WTC11 (cell line): ENCODE measurements at regions not wholly inside any gene's neighbourhood (a gene's known extent, or its start where the extent isn't known, plus 50 kb on each side); places are given as distances from the start of the nearest gene placed in this dataset.

ENCODE experiments used
- NFYB ChIP-seq: sonication (generic); formaldehyde crosslinking; conservative IDR thresholded peaks from 2 replicates; pipeline ENCODE4 v1.8.0; 2022; ENCODE audit warnings: low read depth, missing genetic modification reagents
- SP1 ChIP-seq: sonication (generic); formaldehyde crosslinking; conservative IDR thresholded peaks from 2 replicates; pipeline ENCODE4 v1.8.1; 2022; ENCODE audit warnings: missing genetic modification reagents
- ZNF121 ChIP-seq: sonication (generic); formaldehyde crosslinking; IDR thresholded peaks from 2 replicates; pipeline ENCODE4 v1.8.0; 2023; ENCODE audit warnings: missing genetic modification reagents
- TF ChIP-seq, protein P1 (sequence below): fragments of 200-600 bp; IDR thresholded peaks from 2 replicates; pipeline ENCODE4 v1.8.0; 2022; ENCODE audit warnings: antibody characterized with exemption
- TF ChIP-seq, protein P2 (sequence below): sonication (generic); formaldehyde crosslinking; IDR thresholded peaks from 2 replicates; pipeline ENCODE4 v1.8.1; 2023; ENCODE audit warnings: mild to moderate bottlenecking, missing genetic modification reagents, moderate library complexity

DNA sequence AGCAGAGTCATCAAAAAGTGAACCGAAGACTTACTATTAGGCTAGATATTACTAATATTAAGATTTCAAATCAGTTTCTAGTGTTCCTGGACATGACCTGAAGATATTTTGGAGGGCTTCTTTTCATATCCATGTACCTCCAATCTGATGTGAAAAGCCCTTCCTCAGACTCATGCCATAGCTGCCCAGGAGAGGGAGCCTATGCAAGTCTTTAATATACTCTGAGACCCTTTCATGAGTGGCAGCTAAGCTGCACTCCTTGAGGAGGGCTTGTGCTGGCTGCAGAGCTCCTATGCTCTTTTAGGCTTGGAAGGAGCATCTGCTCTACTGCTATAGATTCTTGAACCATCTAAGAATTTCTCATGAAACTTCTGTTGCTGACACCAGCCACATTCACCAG, 715.3 kb downstream of the OLFM4 start:
- TF ChIP-seq, protein P1, sequence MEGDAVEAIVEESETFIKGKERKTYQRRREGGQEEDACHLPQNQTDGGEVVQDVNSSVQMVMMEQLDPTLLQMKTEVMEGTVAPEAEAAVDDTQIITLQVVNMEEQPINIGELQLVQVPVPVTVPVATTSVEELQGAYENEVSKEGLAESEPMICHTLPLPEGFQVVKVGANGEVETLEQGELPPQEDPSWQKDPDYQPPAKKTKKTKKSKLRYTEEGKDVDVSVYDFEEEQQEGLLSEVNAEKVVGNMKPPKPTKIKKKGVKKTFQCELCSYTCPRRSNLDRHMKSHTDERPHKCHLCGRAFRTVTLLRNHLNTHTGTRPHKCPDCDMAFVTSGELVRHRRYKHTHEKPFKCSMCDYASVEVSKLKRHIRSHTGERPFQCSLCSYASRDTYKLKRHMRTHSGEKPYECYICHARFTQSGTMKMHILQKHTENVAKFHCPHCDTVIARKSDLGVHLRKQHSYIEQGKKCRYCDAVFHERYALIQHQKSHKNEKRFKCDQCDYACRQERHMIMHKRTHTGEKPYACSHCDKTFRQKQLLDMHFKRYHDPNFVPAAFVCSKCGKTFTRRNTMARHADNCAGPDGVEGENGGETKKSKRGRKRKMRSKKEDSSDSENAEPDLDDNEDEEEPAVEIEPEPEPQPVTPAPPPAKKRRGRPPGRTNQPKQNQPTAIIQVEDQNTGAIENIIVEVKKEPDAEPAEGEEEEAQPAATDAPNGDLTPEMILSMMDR = no peak
- TF ChIP-seq NFYB (CRISPR knock-in tag) = no peak
- TF ChIP-seq SP1 = no peak
- TF ChIP-seq ZNF121 = no peak
- TF ChIP-seq, protein P2, sequence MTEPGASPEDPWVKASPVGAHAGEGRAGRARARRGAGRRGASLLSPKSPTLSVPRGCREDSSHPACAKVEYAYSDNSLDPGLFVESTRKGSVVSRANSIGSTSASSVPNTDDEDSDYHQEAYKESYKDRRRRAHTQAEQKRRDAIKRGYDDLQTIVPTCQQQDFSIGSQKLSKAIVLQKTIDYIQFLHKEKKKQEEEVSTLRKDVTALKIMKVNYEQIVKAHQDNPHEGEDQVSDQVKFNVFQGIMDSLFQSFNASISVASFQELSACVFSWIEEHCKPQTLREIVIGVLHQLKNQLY (CRISPR knock-in tag) = no peak
